GM18508 (cell line): ENCODE measurements at regions not wholly inside any gene's neighbourhood (a gene's known extent, or its start where the extent isn't known, plus 50 kb on each side); places are given as distances from the start of the nearest gene placed in this dataset.
"Not testable (repeated sequence)": the region's sequence is repeated elsewhere in the genome, so short reads cannot be mapped to it uniquely, and the experiment has no call there.

Experiments
- ATAC-seq: cut with Tn5 transposase; IDR thresholded peaks from one replicate; pipeline ENCODE4 v1.9.1; 2021; ENCODE audit warnings: moderate number of reproducible peaks; ENCODE audit not compliant: insufficient read depth, unreplicated experiment

- ATAC-seq = no peak
Measured at GRCh38 chr5:33049842-33050241, 338.7 kb downstream of the NPR3 start.

DNA sequence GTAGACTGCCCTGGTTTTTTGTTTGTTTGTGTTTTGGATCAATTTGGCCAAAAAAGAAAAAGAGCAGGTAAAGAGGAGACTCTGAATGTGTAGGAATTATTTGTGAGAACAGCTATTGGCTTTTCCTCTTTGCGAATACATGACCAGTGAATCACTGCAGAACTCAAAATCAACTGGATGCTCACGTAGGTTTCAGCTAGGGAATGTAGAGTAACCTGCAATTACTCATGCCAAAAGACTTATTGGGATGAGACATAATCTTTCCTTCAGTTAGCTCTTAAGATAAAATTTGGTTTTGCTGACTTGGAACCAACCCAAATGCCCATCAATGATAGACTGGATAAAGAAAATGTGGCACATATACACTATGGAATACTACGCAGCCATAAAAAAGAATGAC lies 348.0 kb downstream of the NPR3 start:
- ATAC-seq = no peak

DNA sequence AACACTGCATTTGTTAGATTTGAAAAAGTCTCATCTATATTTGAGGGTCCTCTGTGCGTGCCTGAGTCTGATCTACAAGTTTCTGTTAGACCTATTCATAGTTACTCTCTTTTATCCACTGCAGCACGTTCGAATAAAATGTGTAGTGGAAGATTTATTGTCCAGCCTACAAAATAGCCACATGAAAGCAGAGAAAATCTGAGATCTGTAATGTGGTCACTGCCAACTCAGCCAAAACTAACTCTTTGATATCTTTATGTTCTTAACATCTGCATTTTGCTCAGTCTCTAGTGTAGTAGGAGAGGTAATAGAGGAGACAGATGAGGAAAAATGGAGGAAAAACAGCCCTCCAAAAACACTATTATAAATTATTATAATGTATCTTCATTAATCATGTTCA lies 354.0 kb downstream of the NPR3 start:
- ATAC-seq = no peak

DNA sequence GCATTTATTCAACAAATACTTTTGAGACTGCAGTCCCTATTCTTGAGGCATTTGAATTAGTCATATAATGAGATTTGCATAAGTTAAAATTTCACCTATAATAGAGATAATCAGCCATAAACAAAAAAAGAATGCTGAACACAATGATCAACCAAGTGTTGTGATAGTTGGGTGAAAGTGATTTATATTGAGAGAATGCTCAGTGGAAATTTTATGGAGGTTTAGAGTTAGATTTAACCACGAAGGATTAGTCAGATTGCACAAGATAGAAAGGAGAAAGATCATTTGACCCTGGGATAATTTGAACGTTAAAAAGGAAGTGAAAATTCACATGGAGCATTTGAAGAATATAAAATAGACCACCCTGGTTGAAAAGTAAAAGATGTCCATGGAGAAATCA lies 356.2 kb downstream of the NPR3 start:
- ATAC-seq = no peak

DNA sequence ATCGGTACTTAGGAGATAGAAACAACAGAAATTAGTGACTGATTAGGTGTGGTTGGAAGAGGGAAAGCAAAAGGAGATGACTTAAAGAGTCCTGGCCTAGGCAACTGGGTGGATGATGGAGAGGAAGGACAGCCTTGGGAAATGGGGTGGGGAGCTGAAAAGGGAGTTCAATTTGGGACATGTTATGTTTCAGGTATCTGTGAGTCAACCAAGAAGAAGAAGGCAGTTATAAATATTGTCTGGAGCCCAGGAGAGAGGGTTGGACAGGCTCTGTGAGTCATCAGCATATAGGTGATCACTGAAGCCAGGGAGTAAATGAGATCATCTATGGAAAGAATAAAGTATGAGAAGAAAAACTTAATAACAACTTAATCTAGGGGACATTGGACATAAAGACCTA lies 357.7 kb downstream of the NPR3 start:
- ATAC-seq = no peak

- ATAC-seq = no peak
Measured at GRCh38 chr5:33072296-33072695, 361.2 kb downstream of the NPR3 start.

- ATAC-seq = no peak
Measured at GRCh38 chr5:33072726-33073125, 361.6 kb downstream of the NPR3 start.

- ATAC-seq = no peak
Measured at GRCh38 chr5:33073881-33074327, 362.8 kb downstream of the NPR3 start.

DNA sequence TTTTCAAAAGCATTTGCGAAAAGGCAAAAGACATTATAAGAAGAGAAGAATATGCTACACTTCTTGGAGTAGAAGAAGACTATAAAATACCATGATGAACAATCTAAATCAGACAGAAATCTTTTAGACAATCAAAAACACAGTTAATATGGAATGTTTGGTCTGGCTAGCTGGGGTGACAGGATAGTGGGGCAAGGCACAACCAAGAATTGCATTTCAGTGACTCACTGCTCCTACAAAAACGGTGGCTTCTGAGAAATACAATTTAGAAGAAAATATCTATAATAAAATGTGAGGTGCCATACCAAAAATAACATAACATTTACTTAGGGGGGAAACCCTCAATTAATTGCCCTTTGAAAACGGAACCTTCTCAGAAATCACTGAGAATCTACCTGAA lies 363.4 kb downstream of the NPR3 start:
- no peak for ATAC-seq

DNA sequence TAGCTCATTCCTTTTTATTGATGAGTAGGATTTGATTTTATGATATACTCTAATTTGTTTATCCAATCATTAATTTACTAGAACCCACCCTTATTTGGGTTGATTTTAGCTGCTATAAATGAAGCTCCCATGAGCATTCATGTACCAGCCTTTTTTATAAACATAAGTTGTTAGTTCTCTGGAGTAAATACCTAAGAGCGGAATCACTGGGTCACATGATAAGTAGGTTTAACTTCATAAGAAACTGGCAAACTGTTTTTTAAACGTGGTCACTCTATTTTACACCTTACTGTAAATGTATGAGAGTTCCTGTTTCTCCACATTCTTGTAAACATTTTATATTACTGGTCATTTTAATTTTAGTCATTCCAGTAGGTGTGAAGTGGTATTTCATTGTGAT lies 364.6 kb downstream of the NPR3 start:
- no peak for ATAC-seq

GRCh38 chr5:33079548-33079947 lies 361.2 kb upstream of the TARS1 start:
- ATAC-seq = no peak

DNA sequence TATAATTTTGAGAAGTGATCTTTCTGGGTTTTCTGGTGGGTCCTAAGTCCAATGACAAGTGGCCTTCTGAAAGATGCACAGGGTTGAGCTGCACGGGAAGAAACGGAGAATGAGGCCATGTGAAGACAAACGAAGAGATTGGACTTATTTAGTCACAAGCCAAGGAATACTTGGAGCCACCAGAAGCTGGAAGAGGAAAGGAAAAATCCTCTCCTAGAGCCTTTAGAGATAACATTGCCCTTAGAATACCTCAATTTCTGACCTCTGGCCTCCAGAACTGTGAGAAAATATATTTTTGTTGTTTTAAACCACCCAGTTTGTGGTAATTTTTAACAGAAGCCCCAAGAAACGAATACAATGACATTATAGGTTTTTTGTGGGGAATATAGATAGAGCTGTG lies 360.5 kb upstream of the TARS1 start:
- no peak for ATAC-seq

- no peak for ATAC-seq
Measured at GRCh38 chr5:33088176-33088575, 352.6 kb upstream of the TARS1 start.

GRCh38 chr5:33091571-33092363 lies 349.0 kb upstream of the TARS1 start:
- ATAC-seq = no peak

DNA sequence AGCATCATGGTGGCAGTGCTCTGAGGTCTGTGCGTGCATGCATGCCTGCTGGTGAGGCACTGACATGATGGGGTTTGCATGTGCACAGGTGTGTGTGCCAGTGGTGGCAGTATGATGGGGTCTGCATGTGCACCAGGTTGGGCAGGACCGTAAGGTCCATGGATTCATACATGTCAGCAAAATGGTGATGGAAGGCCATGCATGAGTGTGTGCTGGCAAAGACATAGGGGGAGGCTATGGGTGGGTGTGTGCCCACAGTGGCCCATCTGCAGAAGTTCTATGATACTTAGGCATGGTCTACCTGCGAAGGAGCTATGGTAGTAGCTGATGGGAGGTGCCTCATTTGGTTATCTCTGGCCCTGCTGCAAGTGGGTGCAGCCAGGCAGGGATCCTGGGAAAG lies 348.0 kb upstream of the TARS1 start:
- ATAC-seq = no peak

DNA sequence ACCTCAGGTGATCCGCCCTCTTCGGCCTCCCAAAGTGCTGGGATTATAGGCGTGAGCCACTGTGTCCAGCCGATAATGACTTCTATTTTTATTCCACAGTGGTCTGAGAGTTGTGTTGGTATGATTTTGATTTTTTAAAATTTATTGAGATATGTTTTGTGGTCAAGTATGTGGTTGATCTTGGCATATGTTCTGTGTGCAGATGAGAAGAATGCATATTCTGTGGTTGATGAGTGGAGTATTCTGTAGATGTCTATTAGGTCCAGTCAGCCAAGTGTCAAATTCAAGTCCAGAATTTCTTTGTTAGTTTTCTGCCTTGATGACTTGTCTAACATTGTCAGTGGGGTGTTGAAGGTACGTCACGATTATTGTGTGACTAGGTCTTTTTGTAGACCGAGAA lies 338.2 kb upstream of the TARS1 start:
- ATAC-seq = no peak

- ATAC-seq = no peak
Measured at GRCh38 chr5:33105521-33105941, 335.2 kb upstream of the TARS1 start.

GRCh38 chr5:33110496-33110895 lies 330.3 kb upstream of the TARS1 start:
- ATAC-seq = not testable (repeated sequence)

DNA sequence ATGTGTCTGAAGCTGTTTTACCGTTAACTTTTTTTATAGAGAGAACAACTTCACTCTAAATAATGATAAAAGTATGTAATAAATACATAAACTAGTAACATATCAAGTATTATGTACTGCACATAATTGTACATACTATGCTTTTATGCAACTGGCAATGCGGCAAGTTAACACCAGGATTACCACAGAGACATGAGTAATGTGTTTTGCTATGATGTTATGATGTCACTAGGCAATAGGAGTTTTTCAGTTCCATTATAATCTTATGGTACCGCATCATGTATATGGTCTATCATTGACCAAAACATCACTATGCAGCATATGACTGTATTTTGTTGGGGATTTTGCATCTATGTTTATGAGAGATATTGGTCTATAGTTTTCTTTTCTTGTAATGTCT lies 326.4 kb upstream of the TARS1 start:
- ATAC-seq = no peak

DNA sequence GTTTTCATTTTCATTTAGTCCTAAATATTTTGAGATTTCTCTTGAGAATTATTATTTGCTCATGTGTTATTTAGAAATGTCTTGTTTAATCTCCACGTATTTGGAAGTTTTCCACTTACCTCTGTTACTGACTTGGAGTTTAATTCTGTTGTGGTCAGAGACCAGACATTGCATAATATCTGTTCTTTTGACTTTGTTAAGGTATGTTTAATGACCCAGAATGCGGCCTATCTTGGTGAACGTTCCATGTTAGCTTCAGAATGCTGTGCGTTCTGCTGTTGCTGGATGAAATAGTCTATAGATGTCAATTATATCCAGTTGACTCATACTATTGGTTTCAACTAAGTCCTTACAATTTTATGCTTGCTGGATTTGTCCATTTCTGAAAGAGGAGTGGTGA lies 325.3 kb upstream of the TARS1 start:
- ATAC-seq = no peak

GRCh38 chr5:33118761-33119415 lies 321.9 kb upstream of the TARS1 start:
- ATAC-seq = no peak

DNA sequence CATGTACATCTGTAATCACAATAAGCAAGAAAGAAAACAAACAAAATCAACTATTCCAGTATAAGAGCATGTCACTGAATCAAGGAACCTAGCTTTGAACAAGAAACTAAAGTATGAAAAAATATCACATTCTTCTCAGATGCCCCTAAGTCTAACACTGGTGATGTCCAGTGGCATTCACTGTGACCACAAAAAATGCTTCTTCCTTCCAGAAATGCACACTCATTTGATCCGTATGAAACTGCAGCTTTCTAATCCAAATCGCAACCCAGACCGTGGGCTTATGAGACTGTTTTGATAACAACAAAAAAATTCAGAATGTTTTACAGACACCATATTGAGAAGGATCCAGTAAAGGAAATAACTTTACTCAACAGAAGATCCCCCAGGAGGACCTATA lies 320.1 kb upstream of the TARS1 start:
- ATAC-seq = no peak
